ENCODE measurements at regions not wholly inside any gene's neighbourhood (a gene's known extent, or its start where the extent isn't known, plus 50 kb on each side); places are given as distances from the start of the nearest gene placed in this dataset.

DNA sequence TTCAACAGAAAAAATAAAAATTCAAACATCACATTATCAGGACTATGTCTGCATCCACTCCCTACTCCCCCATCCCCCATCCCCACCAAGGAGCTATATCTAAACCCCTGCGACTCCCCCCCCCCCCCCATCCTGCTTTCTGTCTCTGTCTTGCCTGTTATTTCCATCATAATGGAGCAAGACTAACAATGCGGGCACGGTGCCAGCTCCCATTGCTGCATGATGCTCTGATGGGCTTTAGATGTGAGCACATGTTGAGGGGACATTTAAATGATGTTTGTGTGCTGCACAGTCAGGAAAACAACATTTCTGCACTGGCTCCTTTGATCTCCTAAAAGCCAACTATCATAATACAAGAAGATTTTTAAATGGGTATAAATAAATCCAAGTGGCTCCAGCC, 644.2 kb upstream of the SETBP1 start:
- TF ChIP-seq CTCF (IDR thresholded peaks at IDR 0.05) (no peak), ZFX (IDR thresholded peaks at IDR 0.05; ENCODE audit: borderline replicate concordance) (no peak)
